ENCODE measurements at regions not wholly inside any gene's neighbourhood (a gene's known extent, or its start where the extent isn't known, plus 50 kb on each side); places are given as distances from the start of the nearest gene placed in this dataset.

DNA sequence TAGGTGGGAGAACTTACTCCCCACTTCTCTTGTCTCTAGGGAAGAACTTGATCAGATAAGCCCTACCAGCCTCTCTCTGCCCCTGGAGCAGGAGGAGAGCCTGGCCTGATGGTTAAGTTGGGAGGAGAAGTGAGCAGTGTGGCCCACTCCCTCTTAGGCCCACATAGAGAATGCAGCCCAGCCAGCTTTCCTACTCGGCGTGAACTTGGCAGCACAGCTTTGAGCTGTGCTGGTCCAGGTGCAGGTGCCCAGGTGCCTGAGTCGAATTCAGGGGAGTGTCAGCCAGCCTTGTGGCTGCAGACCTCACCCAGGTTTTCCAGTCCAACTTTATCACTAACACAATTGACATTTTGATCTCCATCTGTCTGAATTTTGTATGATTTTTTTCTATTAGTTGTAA lies 77.6 kb upstream of the PAQR3 start:
- DNase-seq: no peak

DNA sequence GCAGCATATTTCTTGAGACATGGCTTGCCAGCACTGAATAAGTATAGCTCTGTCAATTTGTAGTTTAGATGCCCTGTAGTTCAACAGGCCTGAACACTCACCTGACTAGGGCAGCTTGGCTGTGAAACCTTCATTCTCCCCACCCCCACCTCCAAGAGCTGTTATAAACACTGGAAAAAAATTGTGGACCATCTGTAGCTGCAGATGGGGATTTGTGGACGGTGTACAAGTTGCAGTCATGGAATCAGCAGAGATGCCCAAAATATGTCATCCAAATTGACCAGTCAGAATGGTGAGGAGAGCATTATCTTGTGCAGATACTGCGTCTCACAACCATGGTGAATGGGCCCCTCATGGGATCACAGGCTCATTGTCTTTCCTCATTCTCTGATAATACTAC lies 76.2 kb upstream of the PAQR3 start:
- peak; percentile 72 to 83 for DNase-seq

DNA sequence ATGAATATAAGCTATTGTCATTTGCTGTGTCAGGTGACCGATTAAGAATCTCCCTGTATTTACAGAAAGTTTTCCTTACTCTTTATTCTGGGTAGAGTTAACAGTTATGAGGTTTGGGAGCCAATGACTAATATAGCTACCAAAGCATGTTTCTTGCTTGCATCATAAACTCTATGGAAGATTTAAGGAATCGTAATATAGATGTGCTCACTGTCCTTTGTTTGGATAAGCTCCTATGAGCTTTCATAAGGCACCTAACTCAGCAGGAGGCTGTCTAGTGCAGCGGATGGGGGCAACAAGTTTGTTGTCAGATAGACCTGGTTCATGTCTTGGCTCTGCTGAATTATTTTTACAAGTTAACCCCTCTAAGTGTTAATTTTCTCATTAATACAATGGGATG lies 75.0 kb upstream of the PAQR3 start:
- no peak for DNase-seq

DNA sequence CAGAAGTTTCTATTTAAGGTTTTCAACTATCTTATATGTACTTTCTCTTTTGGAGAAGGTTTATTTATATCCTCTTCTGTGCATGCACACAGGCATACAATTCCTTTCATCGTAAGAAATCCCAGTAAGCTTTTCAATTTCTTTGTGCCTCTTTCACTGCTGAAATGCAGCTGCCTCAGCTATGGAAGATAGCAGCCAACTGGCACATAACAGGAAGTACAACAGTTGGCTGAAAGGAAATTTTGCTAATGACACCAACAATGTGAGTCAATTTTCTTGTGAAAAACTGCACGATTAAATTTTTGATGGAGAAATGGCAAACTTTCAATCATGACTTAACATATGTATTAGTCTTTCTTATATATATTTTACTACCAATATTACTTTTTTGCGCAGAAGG lies 74.5 kb upstream of the PAQR3 start:
- DNase-seq: no peak

DNA sequence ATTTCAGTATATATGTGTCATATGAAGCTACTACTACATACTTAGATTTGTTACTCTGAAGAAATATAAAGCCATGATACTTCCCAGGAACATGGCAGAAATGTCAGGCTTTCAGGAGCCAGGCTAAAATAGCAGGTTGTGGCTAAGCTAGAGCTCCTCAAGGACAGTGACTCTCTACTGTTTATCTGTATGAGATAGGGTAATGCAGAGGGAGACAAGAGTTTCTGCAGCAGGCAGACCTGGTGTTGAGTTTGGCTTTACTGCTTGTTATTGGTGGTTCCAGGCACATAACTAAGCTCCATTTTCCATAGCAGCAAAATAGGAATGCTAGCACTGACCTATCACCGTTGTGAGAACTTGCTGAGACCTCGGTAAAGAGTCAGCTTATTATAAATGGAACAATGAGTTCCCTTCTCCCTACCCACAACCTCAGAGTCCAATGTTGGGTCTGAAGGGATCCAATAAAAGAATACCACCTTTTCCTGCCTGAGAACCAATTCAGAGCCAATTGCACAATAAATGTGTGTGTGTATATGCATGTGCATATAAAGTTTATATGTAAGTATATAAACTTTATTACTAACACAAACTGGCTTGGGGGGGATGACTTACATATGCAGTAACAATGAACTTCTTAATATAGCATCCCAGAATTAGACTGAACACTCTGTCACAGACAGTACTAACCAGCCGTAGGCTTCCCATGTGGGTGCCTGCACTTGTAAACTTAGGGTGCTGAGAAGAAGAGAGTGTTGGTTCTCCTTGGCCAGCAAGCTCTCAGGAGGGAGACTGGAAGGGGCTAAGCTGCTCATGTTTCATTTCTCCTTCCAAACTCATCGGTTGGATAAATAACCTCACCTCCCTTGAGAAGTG lies 51.9 kb upstream of the PAQR3 start:
- DNase-seq: no peak

DNA sequence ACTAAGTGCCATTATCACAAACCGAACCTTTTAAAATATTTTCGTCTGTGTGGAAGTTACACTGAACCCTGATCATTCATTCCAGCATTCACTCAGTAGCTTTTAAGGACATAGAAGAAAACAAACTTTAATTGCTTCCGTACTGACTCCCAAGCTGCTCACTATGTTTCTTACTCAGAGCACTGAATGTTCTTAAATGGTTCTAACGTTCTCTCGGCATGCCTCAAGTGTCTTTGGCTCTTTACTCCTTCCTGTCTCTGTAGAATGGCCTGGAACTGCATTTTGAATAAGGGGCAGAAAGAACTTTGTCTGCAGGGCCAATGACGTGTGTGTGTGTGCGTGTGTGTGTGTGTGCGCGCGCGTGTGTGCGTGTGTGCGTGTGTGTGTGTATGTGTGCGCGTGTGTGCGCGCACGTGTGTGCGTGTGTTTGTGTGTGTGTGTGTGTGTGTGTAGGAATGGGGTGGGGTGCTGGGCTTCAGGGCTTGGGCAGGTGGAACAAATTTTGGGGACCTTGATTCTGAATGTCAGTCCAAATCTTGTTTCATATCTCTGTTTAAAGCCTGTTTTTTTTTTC lies 50.5 kb upstream of the PAQR3 start:
- DNase-seq: no peak

Data from cerebellar nuclear complex (tissue), 1 donor.